ENCODE measurements at regions not wholly inside any gene's neighbourhood (a gene's known extent, or its start where the extent isn't known, plus 50 kb on each side); places are given as distances from the start of the nearest gene placed in this dataset.

GRCh38 chr10:28139138-28139537, 140.3 kb upstream of the ODAD2 start:
- H3K9me3 ChIP-seq (ENCODE audit: low read depth, low read length, poor library complexity, severe bottlenecking): peaks cover 15% of the 10 kb centered on the region
- H3K36me3 ChIP-seq (ENCODE audit: insufficient read depth, low read length, poor library complexity, severe bottlenecking): no peaks in the 10 kb centered on the region
- ChIA-PET POLR2A (ENCODE audit: low non-redundant PET) (no interaction called here), CTCF (no interaction called here)
- no peak overlapping the region for H3K27ac ChIP-seq (ENCODE audit: low read depth, low read length, poor library complexity, severe bottlenecking)
- TF ChIP-seq EZH2 (IDR thresholded peaks at IDR 0.05; ENCODE audit: borderline replicate concordance, low read depth, low read length, poor library complexity, severe bottlenecking): no peak
- no peak for TF ChIP-seq CTCF (conservative IDR thresholded peaks at IDR 0.05; ENCODE audit: low read depth, low read length)
- no peak overlapping the region for H3K4me3 ChIP-seq (ENCODE audit: low read depth, low read length, poor library complexity, severe bottlenecking)
- no TSS peak for BruUV-seq (replicated peaks)
- H3K27me3 ChIP-seq (replicated peaks; ENCODE audit: insufficient read depth, low read depth, low read length, poor library complexity): no peaks in the 10 kb centered on the region
- H3K4me1 ChIP-seq (ENCODE audit: insufficient read depth, low read length, poor library complexity, severe bottlenecking): no peaks in the 10 kb centered on the region
- intact Hi-C loops (cut with micrococcal nuclease; ENCODE audit: unreplicated experiment): loop anchor here (5.0 kb wide), 1 partner anchor 87 kb away; no protein-coding TSS in a partner anchor
- no peak for DNase-seq (ENCODE audit: low spot score)

- Histone ChIP-seq H3K27ac (ENCODE audit: low read depth, low read length, poor library complexity, severe bottlenecking) (no peak overlapping the region), H3K36me3 (ENCODE audit: insufficient read depth, low read length, poor library complexity, severe bottlenecking) (no peaks in the 10 kb centered on the region), H3K9me3 (ENCODE audit: low read depth, low read length, poor library complexity, severe bottlenecking) (peaks cover 15% of the 10 kb centered on the region), H3K4me3 (ENCODE audit: low read depth, low read length, poor library complexity, severe bottlenecking) (no peak overlapping the region), H3K27me3 (replicated peaks; ENCODE audit: insufficient read depth, low read depth, low read length, poor library complexity) (no peaks in the 10 kb centered on the region), H3K4me1 (ENCODE audit: insufficient read depth, low read length, poor library complexity, severe bottlenecking) (no peaks in the 10 kb centered on the region)
- POLR2A ChIA-PET (ENCODE audit: low non-redundant PET): no interaction called here
- CTCF ChIA-PET: no interaction called here
- DNase-seq (ENCODE audit: low spot score): peak; percentile 86
- no TSS peak for BruUV-seq (replicated peaks)
- intact Hi-C loops (cut with micrococcal nuclease; ENCODE audit: unreplicated experiment): loop anchor here (5.0 kb wide), 1 partner anchor 86 kb away; no protein-coding TSS in a partner anchor
- no peak for TF ChIP-seq CTCF (conservative IDR thresholded peaks at IDR 0.05; ENCODE audit: low read depth, low read length)
- TF ChIP-seq EZH2 (IDR thresholded peaks at IDR 0.05; ENCODE audit: borderline replicate concordance, low read depth, low read length, poor library complexity, severe bottlenecking): no peak
These were observed 139.3 kb upstream of the ODAD2 start for GRCh38 chr10:28137907-28138880.

DNA sequence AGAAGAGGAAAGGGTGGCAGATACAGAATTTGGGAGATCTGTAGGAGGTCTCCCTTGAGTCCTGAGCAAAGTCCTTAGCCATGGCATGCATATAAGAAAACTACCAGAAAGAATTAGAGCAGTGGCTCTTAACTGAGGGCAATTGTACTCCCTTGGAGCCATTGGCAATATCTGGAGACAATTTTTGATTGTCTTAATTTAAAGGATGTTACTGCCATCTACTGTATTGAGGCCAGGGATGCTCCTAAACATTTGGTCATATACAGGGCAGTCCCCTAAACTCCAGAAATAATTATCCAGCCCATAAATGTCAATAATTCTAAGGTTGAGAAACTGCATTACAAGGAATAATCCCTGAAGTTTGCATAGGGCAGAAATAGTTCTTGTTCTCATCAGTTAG, 136.4 kb upstream of the ODAD2 start:
- Histone ChIP-seq H3K36me3 (ENCODE audit: insufficient read depth, low read length, poor library complexity, severe bottlenecking) (no peaks in the 10 kb centered on the region), H3K9me3 (ENCODE audit: low read depth, low read length, poor library complexity, severe bottlenecking) (peaks cover 15% of the 10 kb centered on the region), H3K27ac (ENCODE audit: low read depth, low read length, poor library complexity, severe bottlenecking) (no peak overlapping the region), H3K4me3 (ENCODE audit: low read depth, low read length, poor library complexity, severe bottlenecking) (no peak overlapping the region), H3K27me3 (replicated peaks; ENCODE audit: insufficient read depth, low read depth, low read length, poor library complexity) (no peaks in the 10 kb centered on the region), H3K4me1 (ENCODE audit: insufficient read depth, low read length, poor library complexity, severe bottlenecking) (no peaks in the 10 kb centered on the region)
- intact Hi-C loops (cut with micrococcal nuclease; ENCODE audit: unreplicated experiment): loop anchor here (5.0 kb wide), 1 partner anchor 83 kb away; no protein-coding TSS in a partner anchor
- ChIA-PET CTCF (no interaction called here), POLR2A (ENCODE audit: low non-redundant PET) (no interaction called here)
- no peak for DNase-seq (ENCODE audit: low spot score)
- TF ChIP-seq EZH2 (IDR thresholded peaks at IDR 0.05; ENCODE audit: borderline replicate concordance, low read depth, low read length, poor library complexity, severe bottlenecking) (no peak), CTCF (conservative IDR thresholded peaks at IDR 0.05; ENCODE audit: low read depth, low read length) (0 out of 2 replicates have a peak, but pooled peaks have one; percentile 16)
- BruUV-seq (replicated peaks): no TSS peak
